BE2C (cell line): ENCODE measurements at regions not wholly inside any gene's neighbourhood (a gene's known extent, or its start where the extent isn't known, plus 50 kb on each side); places are given as distances from the start of the nearest gene placed in this dataset.

Experiments
- DNase-seq: peaks from one replicate; pipeline ENCODE4 v3.0.0-alpha.2; 2020
- H3K27me3 ChIP-seq: fragments of 250-450 bp; sonication (Bioruptor Pico); 2 replicates; pipeline ENCODE4 v1.5.1; 2020; ENCODE audit warnings: mild to moderate bottlenecking
- H3K36me3 ChIP-seq: fragments of 250-450 bp; sonication (Bioruptor Pico); 2 replicates; pipeline ENCODE4 v1.5.1; 2020; ENCODE audit warnings: mild to moderate bottlenecking
- H3K4me1 ChIP-seq: fragments of 250-450 bp; sonication (Bioruptor Pico); 2 replicates; pipeline ENCODE4 v1.5.1; 2020
- H3K4me3 ChIP-seq: 2 replicates; pipeline ENCODE4 v1.5.1; 2011; ENCODE audit warnings: low read depth, low read length
- H3K9me3 ChIP-seq: fragments of 250-450 bp; sonication (Bioruptor Pico); 2 replicates; pipeline ENCODE4 v1.5.1; 2020
- CTCF ChIP-seq: IDR thresholded peaks from 2 replicates; pipeline ENCODE4 v1.5.1; 2012; ENCODE audit warnings: mild to moderate bottlenecking, low read depth, low read length

- no peaks in the 10 kb centered on the region for H3K27me3 ChIP-seq
- no peak for DNase-seq
- no peaks in the 10 kb centered on the region for H3K9me3 ChIP-seq
- no peak for TF ChIP-seq CTCF
- H3K36me3 ChIP-seq: no peaks in the 10 kb centered on the region
- H3K4me3 ChIP-seq: no peak overlapping the region
- no peaks in the 10 kb centered on the region for H3K4me1 ChIP-seq
Measured at GRCh38 chr11:37002831-37003230, 404.8 kb upstream of the RAG2 start.

DNA sequence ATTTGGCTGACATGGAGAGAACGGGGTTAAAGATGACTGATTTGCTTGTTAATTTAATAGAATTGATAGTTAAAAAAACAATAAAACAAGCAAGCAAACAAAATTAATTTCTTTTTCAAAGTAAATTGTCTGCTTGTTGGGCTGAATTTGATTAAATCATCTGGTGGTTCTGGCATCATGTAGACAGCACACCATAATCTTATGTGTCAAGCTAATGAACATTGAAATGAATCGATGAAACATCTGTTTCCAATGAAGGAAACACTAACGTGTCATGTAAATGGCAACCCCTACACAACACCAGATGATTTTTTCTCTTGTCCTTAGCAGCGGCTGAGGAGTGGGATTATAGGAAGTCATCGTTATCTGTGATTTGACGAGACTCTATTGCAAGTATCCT lies 399.6 kb upstream of the RAG2 start:
- H3K36me3 ChIP-seq: no peaks in the 10 kb centered on the region
- no peaks in the 10 kb centered on the region for H3K27me3 ChIP-seq
- no peaks in the 10 kb centered on the region for H3K4me1 ChIP-seq
- H3K9me3 ChIP-seq: no peaks in the 10 kb centered on the region
- H3K4me3 ChIP-seq: no peak overlapping the region
- no peak for TF ChIP-seq CTCF
- no peak for DNase-seq

DNA sequence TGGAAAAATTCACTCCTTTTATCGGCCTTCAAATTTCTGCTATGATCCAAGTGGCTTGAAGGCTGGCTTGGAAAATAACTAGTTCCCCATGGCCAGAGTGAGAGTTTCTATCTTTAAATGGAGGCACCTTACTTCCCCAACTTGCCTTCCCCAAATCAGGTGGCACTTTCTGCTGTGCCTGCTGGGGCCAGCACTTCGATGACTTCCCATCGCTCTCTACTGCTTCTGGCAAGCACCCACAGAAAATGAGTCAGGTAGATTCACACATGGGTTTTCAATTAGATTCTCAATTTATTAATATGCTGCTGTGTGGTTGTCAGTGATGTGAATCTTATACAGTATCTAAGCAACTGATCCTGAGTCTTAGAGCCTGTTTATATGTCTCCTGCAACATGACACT lies 398.8 kb upstream of the RAG2 start:
- no peak for TF ChIP-seq CTCF

GRCh38 chr11:36994208-36994607 lies 396.2 kb upstream of the RAG2 start:
- TF ChIP-seq CTCF: no peak
- H3K36me3 ChIP-seq: no peaks in the 10 kb centered on the region

More for the DNA sequence above, 398.8 kb upstream of the RAG2 start:
- DNase-seq: no peak
- Histone ChIP-seq H3K4me3 (no peak overlapping the region), H3K36me3 (no peaks in the 10 kb centered on the region), H3K9me3 (no peaks in the 10 kb centered on the region), H3K4me1 (no peaks in the 10 kb centered on the region), H3K27me3 (no peaks in the 10 kb centered on the region)

DNA sequence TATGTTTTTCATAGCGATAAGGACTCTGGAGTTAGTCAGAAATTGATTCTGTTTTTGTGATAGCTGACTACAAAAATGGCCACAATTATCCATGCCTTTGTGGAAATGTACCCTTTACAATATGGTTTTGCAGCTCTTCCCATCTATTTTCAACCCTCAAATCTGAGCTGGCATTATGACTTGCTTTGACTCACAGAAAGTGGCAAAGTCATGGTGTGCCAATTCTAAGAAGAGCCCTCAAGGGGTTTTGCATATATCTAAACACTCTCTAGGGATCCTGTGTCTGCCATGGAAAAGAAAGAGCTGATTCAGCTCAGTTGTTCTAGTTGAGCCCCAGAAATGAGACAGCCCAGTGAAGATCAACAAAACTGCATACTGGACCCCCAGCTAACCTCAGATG lies 390.5 kb upstream of the RAG2 start:
- Histone ChIP-seq H3K4me3 (no peak overlapping the region), H3K36me3 (no peaks in the 10 kb centered on the region), H3K27me3 (no peaks in the 10 kb centered on the region), H3K9me3 (no peaks in the 10 kb centered on the region), H3K4me1 (no peaks in the 10 kb centered on the region)
- DNase-seq: no peak
- no peak for TF ChIP-seq CTCF

More at GRCh38 chr11:36994208-36994607, 396.2 kb upstream of the RAG2 start:
- Histone ChIP-seq H3K4me3 (no peak overlapping the region), H3K27me3 (no peaks in the 10 kb centered on the region), H3K4me1 (no peaks in the 10 kb centered on the region), H3K9me3 (no peaks in the 10 kb centered on the region)
- no peak for DNase-seq

- DNase-seq: no peak
- Histone ChIP-seq H3K9me3 (no peaks in the 10 kb centered on the region), H3K4me1 (no peaks in the 10 kb centered on the region), H3K27me3 (no peaks in the 10 kb centered on the region), H3K36me3 (no peaks in the 10 kb centered on the region), H3K4me3 (no peak overlapping the region)
- no peak for TF ChIP-seq CTCF
Measured at GRCh38 chr11:36985562-36985961, 387.5 kb upstream of the RAG2 start.
